CD4-positive, alpha-beta T cell treated with Interleukin-2 at 100 ng/mL for 4 hours (primary cell): ENCODE measurements at regions not wholly inside any gene's neighbourhood (a gene's known extent, or its start where the extent isn't known, plus 50 kb on each side); places are given as distances from the start of the nearest gene placed in this dataset.
"Not testable (repeated sequence)": the region's sequence is repeated elsewhere in the genome, so short reads cannot be mapped to it uniquely, and the experiment has no call there.

Experiments used
- DNase-seq: peaks from one replicate; pipeline ENCODE4 v3.0.0-alpha.2; 2020; ENCODE audit warnings: low spot score

- DNase-seq = no peak
Measured at GRCh38 chr5:120151181-120151580, 312.9 kb upstream of the PRR16 start.

GRCh38 chr5:120151825-120152224 lies 312.3 kb upstream of the PRR16 start:
- no peak for DNase-seq

- no peak for DNase-seq
Measured at GRCh38 chr5:120152472-120152871, 311.6 kb upstream of the PRR16 start.

- no peak for DNase-seq
Measured at GRCh38 chr5:120152931-120153330, 311.2 kb upstream of the PRR16 start.

- DNase-seq = no peak
Measured at GRCh38 chr5:120153551-120153950, 310.5 kb upstream of the PRR16 start.

DNA sequence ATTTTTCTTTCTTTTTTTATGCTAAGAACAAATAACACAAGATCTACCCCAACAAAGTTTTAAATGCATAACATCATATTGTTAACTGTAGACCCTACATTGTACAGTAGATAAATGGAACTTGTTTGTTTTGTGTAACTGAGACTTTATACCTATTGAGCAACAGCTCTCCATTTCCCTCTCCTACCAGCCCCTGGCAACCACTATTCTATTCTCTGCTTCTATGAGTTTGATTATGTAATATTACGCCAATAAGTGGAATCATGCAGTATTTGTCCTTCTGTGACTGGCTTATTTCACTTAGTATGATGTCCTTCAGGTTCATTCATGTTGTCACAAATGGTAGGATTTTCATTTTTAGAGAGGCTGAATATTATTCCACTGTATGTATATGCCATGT lies 308.2 kb upstream of the PRR16 start:
- DNase-seq = no peak

DNA sequence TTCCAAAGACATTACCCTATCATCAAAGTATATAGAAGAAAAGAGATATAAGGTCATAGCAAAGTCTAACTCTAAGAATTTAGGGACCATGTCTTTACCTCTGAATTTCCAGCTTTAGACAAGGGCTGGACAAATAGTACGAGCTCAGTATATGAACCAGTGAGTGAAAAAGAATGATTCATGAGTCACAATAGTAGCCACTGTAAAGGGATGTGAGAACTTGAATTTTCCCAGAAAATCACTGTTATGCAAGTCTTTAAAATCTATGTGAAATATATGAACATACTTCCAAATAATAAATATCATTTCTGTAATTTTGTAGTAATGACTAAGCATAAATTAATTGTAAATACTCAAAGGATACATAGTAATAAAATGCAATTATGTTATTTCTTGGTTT lies 305.9 kb upstream of the PRR16 start:
- no peak for DNase-seq

DNA sequence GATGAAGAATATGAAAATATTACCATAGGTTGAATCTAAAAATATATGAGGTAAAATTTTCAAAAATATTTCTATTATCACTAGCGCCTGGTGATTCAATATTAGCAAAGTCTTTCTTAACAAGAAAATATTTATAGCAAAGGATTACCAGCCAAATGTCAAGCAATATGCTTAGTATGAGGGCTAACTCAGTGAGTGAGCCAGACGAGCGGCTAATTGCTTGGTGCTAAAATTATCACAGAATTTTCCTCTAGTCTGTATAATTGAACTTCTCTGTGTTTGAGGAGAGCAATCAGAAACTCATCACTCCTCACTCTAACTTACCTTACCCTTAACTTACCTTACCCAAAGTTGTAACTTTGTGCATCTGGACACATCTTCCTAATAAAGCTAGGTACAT lies 304.9 kb upstream of the PRR16 start:
- no peak for DNase-seq

DNA sequence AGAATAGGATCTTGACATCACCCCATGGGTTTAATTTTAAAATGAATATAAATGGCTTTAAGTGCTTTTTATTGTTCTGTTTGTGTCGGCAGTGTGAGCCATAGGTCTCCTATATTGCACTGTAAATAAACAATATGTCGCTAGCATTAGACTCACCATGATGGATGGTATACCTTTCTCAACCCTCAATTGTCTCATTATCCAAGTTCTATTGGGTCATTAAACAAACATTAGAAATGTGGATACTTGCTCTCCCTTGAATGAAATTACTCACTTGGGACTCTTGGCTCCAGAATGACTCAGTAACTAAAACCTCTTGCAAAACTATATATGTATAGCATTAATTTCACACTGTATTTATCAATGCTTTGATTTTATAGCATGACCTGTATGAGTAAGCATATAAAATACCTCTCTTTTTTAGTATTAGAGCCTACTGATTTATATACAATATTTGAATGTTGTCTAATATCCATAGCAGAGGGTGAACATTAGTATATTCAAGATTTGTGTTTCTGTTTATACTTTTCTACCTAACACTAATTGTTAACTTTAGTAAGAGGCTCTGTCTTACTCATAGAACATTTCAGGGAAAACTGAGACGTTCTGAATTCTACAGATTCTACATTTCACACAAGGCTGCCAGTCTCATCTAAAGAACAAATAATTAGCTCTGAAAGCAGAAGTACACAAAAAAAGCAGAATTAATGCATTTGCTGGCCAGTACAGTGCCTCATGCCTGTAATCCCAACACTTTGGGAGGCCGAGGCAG lies 303.8 kb upstream of the PRR16 start:
- no peak for DNase-seq

DNA sequence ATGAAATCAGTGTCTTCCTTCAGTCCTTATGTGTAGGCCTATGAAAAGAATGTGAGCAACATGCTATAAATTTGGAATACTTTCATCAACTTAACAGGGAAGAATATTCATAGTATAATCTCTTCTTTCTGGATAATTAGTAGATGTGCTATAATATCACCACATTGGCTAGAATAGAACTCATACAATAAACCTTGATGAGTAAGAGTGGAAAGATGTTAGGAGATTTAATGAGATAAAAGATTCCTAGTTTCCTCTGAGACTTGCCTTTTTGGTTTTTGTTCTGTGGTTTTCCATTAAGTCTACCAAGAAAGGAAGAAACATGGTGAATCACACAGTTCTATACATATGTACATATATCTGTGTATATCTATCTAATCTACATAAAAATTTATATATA lies 301.8 kb upstream of the PRR16 start:
- no peak for DNase-seq

DNA sequence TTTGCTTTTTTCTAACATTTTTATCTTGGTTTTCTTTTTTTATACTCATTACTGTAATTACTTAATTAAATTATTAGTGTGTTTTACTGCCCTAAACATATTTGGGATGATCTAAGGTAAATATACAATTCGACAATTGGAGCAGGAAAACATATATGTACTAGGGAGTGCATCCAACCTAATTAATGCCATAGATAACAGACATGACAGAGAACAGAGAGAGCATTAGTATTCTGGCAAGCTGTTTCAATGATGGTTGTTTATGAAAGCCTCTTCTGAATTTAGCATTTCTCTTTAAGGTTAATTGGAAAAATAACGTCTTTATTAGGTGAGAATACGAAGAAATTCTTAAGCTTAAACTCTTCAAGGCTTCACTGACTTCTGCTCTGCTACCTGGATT lies 300.1 kb upstream of the PRR16 start:
- no peak for DNase-seq

DNA sequence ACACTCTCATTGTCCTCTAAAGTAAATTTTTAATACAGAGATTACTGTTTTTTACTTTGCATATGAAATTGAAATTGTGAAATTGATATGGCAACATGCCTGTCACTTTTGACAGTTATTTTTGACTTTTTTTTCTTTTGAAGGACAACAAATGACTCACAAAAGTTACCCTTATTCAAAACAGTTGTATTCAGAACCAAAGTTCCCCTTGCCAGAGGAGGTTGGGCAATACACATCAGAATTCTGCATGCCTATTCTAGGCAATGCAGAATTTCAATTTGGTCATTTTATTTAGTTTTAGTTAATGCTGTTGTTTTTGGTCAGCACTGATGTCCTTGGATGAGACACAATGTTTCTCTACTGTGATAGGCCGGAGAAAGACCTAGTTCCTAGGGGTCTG lies 299.1 kb upstream of the PRR16 start:
- no peak for DNase-seq

- no peak for DNase-seq
Measured at GRCh38 chr5:120173125-120173524, 291.0 kb upstream of the PRR16 start.

GRCh38 chr5:120174089-120174488 lies 290.0 kb upstream of the PRR16 start:
- no peak for DNase-seq

DNA sequence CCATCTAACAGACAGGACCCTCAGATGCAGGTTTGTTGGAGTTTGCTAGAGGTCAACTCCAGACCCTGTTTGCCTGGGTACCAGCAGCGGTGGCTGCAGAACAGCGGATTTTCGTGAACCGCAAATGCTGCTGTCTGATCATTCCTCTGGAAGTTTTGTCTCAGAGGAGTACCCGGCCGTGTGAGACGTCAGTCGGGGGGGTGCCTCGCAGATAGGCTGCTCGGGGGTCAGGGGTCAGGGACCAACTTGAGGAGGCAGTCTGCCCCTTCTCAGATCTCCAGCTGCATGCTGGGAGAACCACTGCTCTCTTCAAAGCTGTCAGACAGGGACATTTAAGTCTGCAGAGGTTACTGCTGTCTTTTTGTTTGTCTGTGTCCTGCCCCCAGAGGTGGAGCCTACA lies 282.9 kb upstream of the PRR16 start:
- DNase-seq = not testable (repeated sequence)

GRCh38 chr5:120194650-120195049 lies 269.4 kb upstream of the PRR16 start:
- DNase-seq = not testable (repeated sequence)

GRCh38 chr5:120199559-120199958 lies 264.5 kb upstream of the PRR16 start:
- DNase-seq = no peak

DNA sequence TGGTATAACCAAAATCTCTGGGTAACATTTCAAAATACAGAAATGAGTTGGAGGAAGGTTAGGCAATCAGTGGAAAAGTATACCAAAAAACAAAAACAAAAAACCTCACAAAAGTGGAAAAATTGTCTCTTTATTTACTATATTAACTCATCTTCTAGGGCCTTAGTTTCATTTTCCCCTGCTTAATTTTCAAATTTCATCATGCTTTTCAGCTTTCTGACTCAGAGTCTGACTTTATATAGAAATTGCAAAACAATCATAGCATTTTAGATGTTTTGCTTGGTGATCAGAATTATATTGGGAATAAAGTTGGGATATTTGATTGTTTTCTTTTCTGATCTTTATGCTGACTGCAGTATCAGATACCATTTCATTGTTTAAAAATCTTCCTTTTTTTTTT lies 257.0 kb upstream of the PRR16 start:
- no peak for DNase-seq

- no peak for DNase-seq
Measured at GRCh38 chr5:120217001-120217400, 247.1 kb upstream of the PRR16 start.

DNA sequence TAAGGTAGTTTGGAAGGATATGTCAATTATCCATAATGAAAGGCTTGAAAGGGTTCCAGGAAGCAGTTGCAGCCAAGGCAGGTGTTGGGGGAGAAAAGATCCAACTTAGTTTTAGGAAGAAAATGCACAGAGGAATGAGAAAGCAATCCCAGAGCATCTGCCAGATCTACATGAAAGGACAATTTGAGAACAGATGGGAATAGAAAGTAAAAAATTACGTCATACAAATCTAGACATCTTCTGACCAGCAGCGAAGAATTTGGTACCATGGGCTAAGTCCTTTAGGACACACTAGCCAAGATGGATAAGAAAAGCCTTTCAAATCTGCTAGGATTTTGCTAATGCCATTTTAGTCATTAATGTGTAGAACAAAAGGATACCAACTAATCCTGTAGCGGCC lies 244.1 kb upstream of the PRR16 start:
- DNase-seq = no peak

DNA sequence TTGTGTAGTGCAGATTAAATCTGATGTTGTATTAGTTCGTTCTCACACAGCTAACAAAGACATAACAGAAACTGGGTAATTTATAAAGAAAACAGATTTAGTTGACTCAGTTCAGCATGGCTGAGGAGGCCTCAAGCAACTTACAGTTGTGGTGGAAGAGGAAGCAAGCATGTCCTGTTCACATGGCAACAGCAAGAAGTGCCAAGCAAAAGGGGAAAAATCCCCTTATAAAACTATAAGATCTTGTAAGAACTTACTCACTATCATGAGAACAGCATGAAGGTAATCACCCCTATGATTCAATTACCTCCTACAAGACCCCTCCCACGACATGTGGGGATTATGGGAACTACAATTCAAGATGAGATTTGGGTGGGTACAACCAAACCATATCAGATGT lies 238.6 kb upstream of the PRR16 start:
- DNase-seq = no peak

- DNase-seq = no peak
Measured at GRCh38 chr5:120228262-120229031, 235.7 kb upstream of the PRR16 start.

DNA sequence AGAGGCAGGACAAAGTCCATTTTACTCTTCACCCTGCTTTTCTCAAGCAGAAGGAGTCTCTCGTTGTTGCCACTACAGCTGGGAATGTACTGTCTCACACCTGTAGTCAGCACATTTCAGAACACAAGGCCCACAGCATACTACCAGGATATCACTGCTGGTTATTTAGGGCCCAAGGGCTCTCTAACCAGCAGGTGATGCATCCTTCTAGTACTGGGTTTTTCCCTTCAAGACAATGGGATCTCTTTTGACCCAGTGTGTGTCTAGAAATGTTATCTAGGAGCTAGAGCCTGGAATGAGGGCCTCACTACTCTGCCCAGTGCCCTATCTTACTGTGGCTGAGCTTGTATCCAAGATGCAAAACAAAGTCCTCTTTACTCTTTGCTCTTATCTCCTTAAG lies 235.1 kb upstream of the PRR16 start:
- no peak for DNase-seq

DNA sequence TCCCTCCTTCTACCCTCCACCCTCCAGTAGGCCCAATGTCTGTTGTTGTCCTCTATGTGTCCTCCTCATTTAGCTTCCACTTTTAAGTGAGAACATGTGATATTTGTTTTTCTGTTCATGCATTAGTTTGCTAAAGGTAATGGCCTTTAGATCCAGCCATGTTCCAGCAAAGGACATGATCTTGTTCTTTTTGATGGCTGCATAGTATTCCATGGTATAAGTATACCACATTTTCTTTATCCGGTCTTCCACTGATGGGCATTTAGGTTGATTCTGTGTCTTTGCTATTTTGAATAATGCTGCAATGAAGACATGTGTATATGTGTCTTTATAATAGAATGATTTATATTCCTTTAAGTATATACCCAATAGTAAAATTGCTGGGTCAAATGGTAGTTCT lies 232.5 kb upstream of the PRR16 start:
- no peak for DNase-seq
